ENCODE measurements at regions not wholly inside any gene's neighbourhood (a gene's known extent, or its start where the extent isn't known, plus 50 kb on each side); places are given as distances from the start of the nearest gene placed in this dataset.

DNA sequence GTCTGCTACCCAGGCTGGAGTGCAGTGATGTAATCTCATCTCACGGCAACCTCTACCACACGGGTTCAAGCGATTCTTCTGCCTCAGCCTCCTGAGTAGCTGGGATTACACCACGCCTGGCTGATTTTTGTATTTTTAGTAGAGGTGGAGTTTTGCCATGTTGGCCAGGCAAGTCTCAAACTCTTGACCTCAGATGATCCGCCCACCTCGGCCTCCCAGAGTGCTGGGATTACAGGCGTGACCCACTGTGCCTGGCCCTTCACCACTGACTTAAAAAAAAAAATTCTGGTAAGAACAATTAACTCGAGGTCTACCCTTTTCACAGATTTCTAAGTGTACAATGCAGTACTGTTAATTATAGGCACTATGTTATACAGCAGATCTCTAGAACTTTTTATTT, 279.4 kb downstream of the PARN start:
- TF ChIP-seq, protein P1, sequence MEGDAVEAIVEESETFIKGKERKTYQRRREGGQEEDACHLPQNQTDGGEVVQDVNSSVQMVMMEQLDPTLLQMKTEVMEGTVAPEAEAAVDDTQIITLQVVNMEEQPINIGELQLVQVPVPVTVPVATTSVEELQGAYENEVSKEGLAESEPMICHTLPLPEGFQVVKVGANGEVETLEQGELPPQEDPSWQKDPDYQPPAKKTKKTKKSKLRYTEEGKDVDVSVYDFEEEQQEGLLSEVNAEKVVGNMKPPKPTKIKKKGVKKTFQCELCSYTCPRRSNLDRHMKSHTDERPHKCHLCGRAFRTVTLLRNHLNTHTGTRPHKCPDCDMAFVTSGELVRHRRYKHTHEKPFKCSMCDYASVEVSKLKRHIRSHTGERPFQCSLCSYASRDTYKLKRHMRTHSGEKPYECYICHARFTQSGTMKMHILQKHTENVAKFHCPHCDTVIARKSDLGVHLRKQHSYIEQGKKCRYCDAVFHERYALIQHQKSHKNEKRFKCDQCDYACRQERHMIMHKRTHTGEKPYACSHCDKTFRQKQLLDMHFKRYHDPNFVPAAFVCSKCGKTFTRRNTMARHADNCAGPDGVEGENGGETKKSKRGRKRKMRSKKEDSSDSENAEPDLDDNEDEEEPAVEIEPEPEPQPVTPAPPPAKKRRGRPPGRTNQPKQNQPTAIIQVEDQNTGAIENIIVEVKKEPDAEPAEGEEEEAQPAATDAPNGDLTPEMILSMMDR (conservative IDR thresholded peaks at IDR 0.05; ENCODE audit: low read length), result no peak
- TF ChIP-seq EZH2phosphoT487 (IDR thresholded peaks at IDR 0.05; ENCODE audit: borderline replicate concordance), result no peak

Measured in Loucy (cell line).